ENCODE measurements at regions not wholly inside any gene's neighbourhood (a gene's known extent, or its start where the extent isn't known, plus 50 kb on each side); places are given as distances from the start of the nearest gene placed in this dataset.

GRCh38 chr17:53950858-53951250 lies 128.1 kb downstream of the KIF2B start:
- no peak for TF ChIP-seq CTCF (IDR thresholded peaks at IDR 0.05)
- TF ChIP-seq POLR2A (IDR thresholded peaks at IDR 0.05): no peak
